T-cell (primary cell): ENCODE measurements at regions not wholly inside any gene's neighbourhood (a gene's known extent, or its start where the extent isn't known, plus 50 kb on each side); places are given as distances from the start of the nearest gene placed in this dataset.

ENCODE experiments used
- ATAC-seq, 4 experiments: fragments of 200-7000 bp in 3 of 4; fragments of 150-1000 bp in 1 of 4; cut with Tn5 transposase; replicated peaks in 1 of 4; 1 replicate in 3 of 4; 2 replicates in 1 of 4; pipeline ENCODE4 v1.10.0; 2021; ENCODE audit warnings: moderate library complexity in 3 of 4, mild to moderate bottlenecking in 2 of 4, moderate number of reproducible peaks in 1 of 4
- CTCF ChIA-PET, 2 donors: fragments of 300-600 bp; sonication (Branson Sonifier 250); formaldehyde crosslinking; loops; one replicate each; lab custom pipeline; 2022; ENCODE audit warnings: antibody characterized with exemption in 2 of 2; lab: Charles Lee
- POLR2A ChIA-PET, 2 donors: fragments of 300-600 bp; sonication (Branson Sonifier 250); formaldehyde crosslinking; loops; one replicate each; lab custom pipeline; 2022; ENCODE audit warnings: antibody characterized with exemption in 2 of 2; lab: Charles Lee
- DNase-seq, 35 experiments: peaks; one replicate each; pipeline versions ENCODE4 v3.0.0 to v3.0.0-alpha.2; 2013 to 2023
- H3K27ac ChIP-seq: one replicate; pipeline ENCODE4 v1.5.1; 2013; ENCODE audit warnings: low read length
- H3K27me3 ChIP-seq, 2 experiments: replicated peaks in 1 of 2; 1 replicate in 1 of 2; 2 replicates in 1 of 2; pipeline versions ENCODE4 v1.6.1 to v1.7.0; 2013; ENCODE audit warnings: low read length in 1 of 2, mixed read lengths in 1 of 2; ENCODE audit not compliant: control insufficient read depth in 2 of 2, insufficient read depth in 2 of 2; ENCODE audit errors: extremely low read depth in 1 of 2
- H3K36me3 ChIP-seq, 2 donors: 1 replicate in 1 of 2; 2 replicates in 1 of 2; pipeline versions ENCODE4 v1.6.1 to v1.7.0; 2013; ENCODE audit warnings: low read length in 1 of 2; ENCODE audit not compliant: control insufficient read depth in 2 of 2, insufficient read depth in 1 of 2; ENCODE audit errors: extremely low read depth in 1 of 2
- H3K4me1 ChIP-seq, 2 experiments: 1 replicate in 1 of 2; 2 replicates in 1 of 2; pipeline versions ENCODE4 v1.6.1 to v1.7.0; 2013; ENCODE audit warnings: low read length in 2 of 2, mixed read lengths in 1 of 2; ENCODE audit not compliant: insufficient read depth in 2 of 2, control insufficient read depth in 1 of 2; ENCODE audit errors: extremely low read depth in 1 of 2
- H3K4me3 ChIP-seq, 2 donors: 1 replicate in 1 of 2; 2 replicates in 1 of 2; pipeline versions ENCODE4 v1.5.1 to v1.7.0; 2013; ENCODE audit warnings: mild to moderate bottlenecking in 2 of 2, low read length in 1 of 2, moderate library complexity in 1 of 2; ENCODE audit not compliant: control insufficient read depth in 1 of 2; ENCODE audit errors: extremely low read depth in 1 of 2
- H3K9me3 ChIP-seq: 2 replicates; pipeline ENCODE4 v1.7.0; 2013
- H3K27ac Mint-ChIP-seq, 2 donors: one replicate each; pipeline ENCODE4 v1.8.0; 2020 to 2021; ENCODE audit warnings: mild to moderate bottlenecking in 2 of 2, mixed read lengths in 2 of 2
- H3K27me3 Mint-ChIP-seq, 2 donors: one replicate each; pipeline ENCODE4 v1.8.0; 2021 to 2022; ENCODE audit warnings: mixed read lengths in 2 of 2
- H3K36me3 Mint-ChIP-seq: one replicate; pipeline ENCODE4 v1.8.0; 2021; ENCODE audit warnings: mixed read lengths
- H3K4me1 Mint-ChIP-seq, 3 donors: one replicate each; pipeline ENCODE4 v1.8.0; 2020 to 2022; ENCODE audit warnings: mixed read lengths in 3 of 3, mild to moderate bottlenecking in 1 of 3
- H3K4me3 Mint-ChIP-seq, 3 donors: one replicate each; pipeline ENCODE4 v1.8.0; 2020 to 2022; ENCODE audit warnings: mild to moderate bottlenecking in 3 of 3, mixed read lengths in 3 of 3, moderate library complexity in 3 of 3
- H3K9me3 Mint-ChIP-seq, 3 donors: one replicate each; pipeline ENCODE4 v1.8.0; 2020 to 2022; ENCODE audit warnings: mixed read lengths in 3 of 3
- WGBS: methylation state at CpG from one replicate; pipeline ENCODE4 v1.1.5; 2013; ENCODE audit warnings: missing lambda C conversion rate; ENCODE audit not compliant: insufficient coverage; 5-methylcytosine and 5-hydroxymethylcytosine counted together

DNA sequence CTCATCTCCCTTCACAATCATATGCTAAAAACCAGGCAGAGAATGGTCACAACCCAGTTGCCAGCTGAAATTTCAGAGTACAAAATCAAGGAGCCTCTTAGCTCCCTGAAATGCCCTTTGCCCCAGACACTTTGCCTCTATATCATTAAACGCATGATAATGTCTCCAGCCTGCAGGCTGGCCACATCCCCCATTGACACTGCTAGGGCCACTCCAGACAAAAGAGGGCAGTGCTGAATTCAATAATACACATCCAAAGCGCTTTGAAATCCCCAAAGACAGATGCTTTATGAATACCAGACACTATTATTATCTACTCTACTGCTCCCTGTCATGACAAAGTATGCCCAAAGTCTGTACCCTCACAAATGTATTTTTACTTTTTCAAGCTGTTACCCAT is 348.3 kb upstream of the POU3F2 start:
- no peak for ATAC-seq
- H3K9me3 Mint-ChIP-seq = peaks cover 0 to 3% (median 0%) of the 10 kb centered on the region in 3 donors
- Histone ChIP-seq H3K27ac (no peak overlapping the region), H3K27me3 (no peaks in the 10 kb centered on the region), H3K4me1 (no peaks in the 10 kb centered on the region), H3K4me3 (no peak overlapping the region), H3K36me3 (no peaks in the 10 kb centered on the region), H3K9me3 (no peaks in the 10 kb centered on the region)
- no peaks in the 10 kb centered on the region for H3K4me1 Mint-ChIP-seq
- ChIA-PET CTCF (no interaction called here), POLR2A (no interaction called here)
- DNase-seq = no peak
- WGBS = 51% methylated on average over 2 of the region's 2 CpGs
- no peaks in the 10 kb centered on the region for H3K27me3 Mint-ChIP-seq
- no peaks in the 10 kb centered on the region for H3K36me3 Mint-ChIP-seq
- no peak overlapping the region for H3K4me3 Mint-ChIP-seq
- no peak overlapping the region for H3K27ac Mint-ChIP-seq

DNA sequence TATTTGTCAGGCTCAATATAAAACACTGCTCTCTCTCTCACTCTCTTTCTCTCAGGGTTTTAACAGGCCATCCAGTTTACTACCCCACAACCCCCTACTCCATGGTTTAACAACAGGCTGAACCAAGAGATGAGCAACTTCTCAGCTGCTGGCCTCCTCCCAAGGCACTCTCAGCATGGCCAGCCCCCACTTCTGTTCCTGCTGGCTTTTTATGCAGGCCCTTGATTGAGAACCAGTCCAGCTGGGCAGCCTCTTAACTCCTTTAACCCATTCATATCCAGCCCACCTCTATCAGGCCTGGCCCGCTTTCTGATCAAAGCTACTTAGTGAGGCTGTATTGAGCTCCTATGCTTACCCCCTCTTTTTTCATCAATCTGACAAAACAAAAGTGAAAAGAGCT is 346.8 kb upstream of the POU3F2 start:
- 0% methylated on average over 1 of the region's 1 CpG for WGBS
- Histone ChIP-seq H3K4me3 (no peak overlapping the region), H3K9me3 (no peaks in the 10 kb centered on the region), H3K4me1 (no peaks in the 10 kb centered on the region), H3K27me3 (no peaks in the 10 kb centered on the region), H3K36me3 (no peaks in the 10 kb centered on the region), H3K27ac (no peak overlapping the region)
- Mint-ChIP-seq H3K9me3 (peaks cover 0 to 3% (median 0%) of the 10 kb centered on the region in 3 donors), H3K4me1 (no peaks in the 10 kb centered on the region), H3K27ac (no peak overlapping the region), H3K36me3 (no peaks in the 10 kb centered on the region), H3K27me3 (no peaks in the 10 kb centered on the region), H3K4me3 (no peak overlapping the region)
- DNase-seq = no peak
- ATAC-seq = no peak
- POLR2A ChIA-PET = no interaction called here
- CTCF ChIA-PET = no interaction called here

DNA sequence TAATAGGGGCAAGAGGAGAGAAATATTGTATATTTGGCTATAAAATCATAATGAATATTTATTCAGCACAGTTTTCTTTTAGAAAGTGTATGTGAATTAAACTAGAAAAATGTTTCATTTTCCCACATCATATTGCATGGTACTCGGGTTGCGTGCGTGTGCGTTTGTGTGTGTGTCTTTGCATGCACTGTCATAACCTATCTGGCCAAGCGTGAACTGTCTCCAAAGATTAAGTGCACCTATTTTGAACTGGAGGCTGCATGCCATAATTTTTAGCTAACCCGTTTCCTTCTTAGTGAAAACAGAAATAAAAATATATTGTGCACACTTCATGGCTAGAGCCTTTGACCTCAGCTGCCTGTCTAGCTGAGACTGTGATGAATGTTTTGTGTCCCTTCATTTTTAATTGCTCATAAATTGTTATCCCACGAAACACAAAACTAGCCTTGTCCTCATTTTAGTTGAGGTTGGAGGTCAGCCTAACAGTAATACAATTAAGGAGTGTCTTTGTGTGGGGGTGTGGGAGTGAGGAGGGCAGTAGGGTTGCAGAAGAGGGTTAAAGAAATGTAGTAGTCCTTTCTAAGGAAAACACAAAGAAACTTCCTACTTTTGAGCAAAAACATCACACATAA is 336.1 kb upstream of the POU3F2 start:
- Mint-ChIP-seq H3K27ac (no peak overlapping the region), H3K4me3 (no peak overlapping the region), H3K27me3 (no peaks in the 10 kb centered on the region), H3K4me1 (no peaks in the 10 kb centered on the region), H3K9me3 (peaks cover 0 to 4% (median 0%) of the 10 kb centered on the region in 3 donors), H3K36me3 (no peaks in the 10 kb centered on the region)
- DNase-seq (no peak), ATAC-seq (no peak)
- H3K4me3 ChIP-seq = no peak overlapping the region
- H3K27me3 ChIP-seq = no peaks in the 10 kb centered on the region
- ChIA-PET CTCF (no interaction called here), POLR2A (no interaction called here)
- H3K36me3 ChIP-seq = no peaks in the 10 kb centered on the region
- H3K4me1 ChIP-seq = no peaks in the 10 kb centered on the region
- no peaks in the 10 kb centered on the region for H3K9me3 ChIP-seq
- H3K27ac ChIP-seq = no peak overlapping the region
- WGBS = 94% methylated on average over 5 of the region's 7 CpGs

DNA sequence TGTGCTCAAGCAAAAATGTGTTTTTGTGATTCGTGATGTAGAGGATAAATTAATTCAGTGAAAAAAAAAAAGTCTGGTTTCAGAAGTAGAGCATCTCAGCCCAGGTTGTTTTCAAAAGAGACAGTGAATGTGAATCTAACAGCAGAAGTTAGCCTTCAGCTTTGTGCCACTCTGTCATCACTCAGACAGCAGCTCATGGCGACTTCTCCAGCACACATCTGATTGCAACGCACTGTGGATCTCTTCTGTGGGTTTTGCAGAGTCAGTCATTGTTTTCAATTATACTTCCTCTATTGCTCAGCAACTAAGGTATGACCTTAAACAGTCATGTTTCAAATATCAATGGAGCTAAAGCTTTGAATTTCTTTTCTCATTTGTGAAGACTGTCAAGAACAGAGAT is 335.5 kb upstream of the POU3F2 start:
- H3K9me3 Mint-ChIP-seq = peaks cover 0 to 4% (median 0%) of the 10 kb centered on the region in 3 donors
- H3K36me3 Mint-ChIP-seq = no peaks in the 10 kb centered on the region
- no peak overlapping the region for H3K27ac Mint-ChIP-seq
- H3K27me3 ChIP-seq = no peaks in the 10 kb centered on the region
- CTCF ChIA-PET = interaction anchor here in 1 of 2 donors (0.7 kb wide), 1 partner anchor 71 kb away, joined by 3 read pairs; no protein-coding TSS in a partner anchor
- H3K36me3 ChIP-seq = no peaks in the 10 kb centered on the region
- H3K4me1 ChIP-seq = no peaks in the 10 kb centered on the region
- no peak overlapping the region for H3K4me3 ChIP-seq
- 4% methylated on average over 3 of the region's 3 CpGs for WGBS
- no peaks in the 10 kb centered on the region for H3K27me3 Mint-ChIP-seq
- no peaks in the 10 kb centered on the region for H3K4me1 Mint-ChIP-seq
- no peak for DNase-seq
- H3K9me3 ChIP-seq = no peaks in the 10 kb centered on the region
- no peak overlapping the region for H3K4me3 Mint-ChIP-seq
- ATAC-seq = no peak
- H3K27ac ChIP-seq = no peak overlapping the region
- POLR2A ChIA-PET = no interaction called here

DNA sequence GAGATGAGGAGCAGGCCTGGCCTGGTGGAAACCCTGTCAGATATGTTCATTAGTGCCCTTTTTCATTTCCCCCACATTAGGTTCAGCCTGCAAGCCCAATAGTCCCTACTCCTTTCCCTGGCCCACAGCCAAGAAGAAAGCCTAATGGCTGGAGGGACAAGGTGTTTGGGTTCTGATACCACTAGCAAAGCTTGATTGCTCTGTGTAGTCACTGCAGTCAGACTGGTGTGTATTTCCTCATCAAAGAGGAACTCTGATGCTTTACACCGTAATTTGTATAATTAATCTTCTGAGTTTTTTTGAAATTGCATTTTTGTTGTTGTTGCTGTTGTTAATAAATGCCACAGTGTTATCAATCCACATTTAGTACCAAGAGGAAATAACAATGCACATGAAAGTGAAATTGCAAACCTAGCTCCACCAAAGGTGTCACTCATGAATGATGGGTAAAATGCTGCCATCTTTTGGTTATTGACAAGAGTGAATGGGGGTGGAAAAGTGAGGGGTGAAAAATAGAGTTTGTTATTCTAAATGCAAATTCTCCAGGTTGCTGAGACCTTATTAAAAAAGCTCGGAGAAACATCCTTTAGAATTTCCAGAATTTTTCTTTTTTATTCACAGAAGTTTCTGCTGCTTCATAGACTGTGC is 320.2 kb upstream of the POU3F2 start:
- H3K27me3 Mint-ChIP-seq = no peaks in the 10 kb centered on the region
- Histone ChIP-seq H3K4me1 (no peaks in the 10 kb centered on the region), H3K36me3 (no peaks in the 10 kb centered on the region), H3K4me3 (no peak overlapping the region), H3K27ac (no peak overlapping the region), H3K27me3 (no peaks in the 10 kb centered on the region), H3K9me3 (no peaks in the 10 kb centered on the region)
- ATAC-seq (no peak), DNase-seq (no peak)
- no peak overlapping the region for H3K4me3 Mint-ChIP-seq
- no peaks in the 10 kb centered on the region for H3K36me3 Mint-ChIP-seq
- H3K27ac Mint-ChIP-seq = no peak overlapping the region
- H3K4me1 Mint-ChIP-seq = no peaks in the 10 kb centered on the region
- CTCF ChIA-PET = no interaction called here
- H3K9me3 Mint-ChIP-seq = peaks cover 0 to 4% (median 0%) of the 10 kb centered on the region in 3 donors
- POLR2A ChIA-PET = no interaction called here
- WGBS = no CpG with 5 or more reads among the region's 2 CpGs

DNA sequence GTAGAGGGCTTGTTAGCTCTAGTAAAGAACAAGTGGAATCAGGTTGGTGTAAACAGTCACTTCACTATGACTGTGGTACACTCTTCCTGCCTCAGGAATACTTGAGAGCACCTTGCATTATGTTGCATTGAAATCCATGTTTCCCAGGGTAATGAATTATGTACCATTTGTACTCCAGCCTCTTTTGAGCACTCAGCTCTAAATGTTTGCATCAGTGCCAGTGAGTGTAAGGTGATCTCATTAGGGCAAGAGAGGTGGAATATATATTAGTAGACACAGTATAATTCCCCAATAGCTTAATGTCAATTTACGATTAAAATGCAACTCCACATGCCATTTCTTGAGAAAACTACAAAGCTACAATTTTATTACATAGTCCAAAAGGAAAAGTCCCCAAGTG is 319.6 kb upstream of the POU3F2 start:
- H3K27ac Mint-ChIP-seq = no peak overlapping the region
- H3K27ac ChIP-seq = no peak overlapping the region
- no peak overlapping the region for H3K4me3 ChIP-seq
- WGBS = no CpG with 5 or more reads among the region's 1 CpG
- H3K27me3 Mint-ChIP-seq = no peaks in the 10 kb centered on the region
- no peaks in the 10 kb centered on the region for H3K36me3 ChIP-seq
- H3K9me3 ChIP-seq = no peaks in the 10 kb centered on the region
- H3K4me1 ChIP-seq = no peaks in the 10 kb centered on the region
- peaks cover 0 to 4% (median 0%) of the 10 kb centered on the region in 3 donors for H3K9me3 Mint-ChIP-seq
- no peaks in the 10 kb centered on the region for H3K27me3 ChIP-seq
- POLR2A ChIA-PET = no interaction called here
- H3K4me3 Mint-ChIP-seq = no peak overlapping the region
- CTCF ChIA-PET = no interaction called here
- H3K4me1 Mint-ChIP-seq = no peaks in the 10 kb centered on the region
- DNase-seq = no peak
- no peak for ATAC-seq
- no peaks in the 10 kb centered on the region for H3K36me3 Mint-ChIP-seq
